ENCODE measurements at regions not wholly inside any gene's neighbourhood (a gene's known extent, or its start where the extent isn't known, plus 50 kb on each side); places are given as distances from the start of the nearest gene placed in this dataset.
"Not testable (repeated sequence)": the region's sequence is repeated elsewhere in the genome, so short reads cannot be mapped to it uniquely, and the experiment has no call there.

GRCh38 chr20:24418731-24419130 lies 50.7 kb upstream of the SYNDIG1 start:
- H3K4me3 ChIP-seq (ENCODE audit: low read depth, low read length), result no peak overlapping the region
- no peak for TF ChIP-seq CTCF (IDR thresholded peaks at IDR 0.05; ENCODE audit: low read depth, low read length)
- in situ Hi-C loops (cut with HindIII; ENCODE audit: low sequenced_read_pairs), result no loop called here
- DNase-seq (ENCODE audit: low read depth, low spot score), result no peak

- in situ Hi-C loops (cut with HindIII; ENCODE audit: low sequenced_read_pairs), result no loop called here
- no peak for TF ChIP-seq CTCF (IDR thresholded peaks at IDR 0.05; ENCODE audit: low read depth, low read length)
Measured at GRCh38 chr20:24417485-24417884, 51.9 kb upstream of the SYNDIG1 start.

GRCh38 chr20:24415444-24415843 lies 54.0 kb upstream of the SYNDIG1 start:
- in situ Hi-C loops (cut with HindIII; ENCODE audit: low sequenced_read_pairs); H3K4me3 ChIP-seq (ENCODE audit: low read depth, low read length); DNase-seq (ENCODE audit: low read depth, low spot score): not testable (repeated sequence)

More at GRCh38 chr20:24417485-24417884, 51.9 kb upstream of the SYNDIG1 start:
- H3K4me3 ChIP-seq (ENCODE audit: low read depth, low read length), result no peak overlapping the region
- no peak for DNase-seq (ENCODE audit: low read depth, low spot score)

GRCh38 chr20:24411834-24412216 lies 57.6 kb upstream of the SYNDIG1 start:
- no peak for TF ChIP-seq CTCF (IDR thresholded peaks at IDR 0.05; ENCODE audit: low read depth, low read length)
- no peak overlapping the region for H3K4me3 ChIP-seq (ENCODE audit: low read depth, low read length)
- DNase-seq (ENCODE audit: low read depth, low spot score), result no peak
- in situ Hi-C loops (cut with HindIII; ENCODE audit: low sequenced_read_pairs), result no loop called here

GRCh38 chr20:24411003-24411833 lies 58.2 kb upstream of the SYNDIG1 start:
- no peak for DNase-seq (ENCODE audit: low read depth, low spot score)
- H3K4me3 ChIP-seq (ENCODE audit: low read depth, low read length), result no peak overlapping the region
- no peak for TF ChIP-seq CTCF (IDR thresholded peaks at IDR 0.05; ENCODE audit: low read depth, low read length)
- in situ Hi-C loops (cut with HindIII; ENCODE audit: low sequenced_read_pairs), result no loop called here

GRCh38 chr20:24407151-24407550 lies 62.3 kb upstream of the SYNDIG1 start:
- DNase-seq (ENCODE audit: low read depth, low spot score), result peak; percentile 14
- H3K4me3 ChIP-seq (ENCODE audit: low read depth, low read length), result no peak overlapping the region
- in situ Hi-C loops (cut with HindIII; ENCODE audit: low sequenced_read_pairs), result no loop called here
- TF ChIP-seq CTCF (IDR thresholded peaks at IDR 0.05; ENCODE audit: low read depth, low read length), result no peak

DNA sequence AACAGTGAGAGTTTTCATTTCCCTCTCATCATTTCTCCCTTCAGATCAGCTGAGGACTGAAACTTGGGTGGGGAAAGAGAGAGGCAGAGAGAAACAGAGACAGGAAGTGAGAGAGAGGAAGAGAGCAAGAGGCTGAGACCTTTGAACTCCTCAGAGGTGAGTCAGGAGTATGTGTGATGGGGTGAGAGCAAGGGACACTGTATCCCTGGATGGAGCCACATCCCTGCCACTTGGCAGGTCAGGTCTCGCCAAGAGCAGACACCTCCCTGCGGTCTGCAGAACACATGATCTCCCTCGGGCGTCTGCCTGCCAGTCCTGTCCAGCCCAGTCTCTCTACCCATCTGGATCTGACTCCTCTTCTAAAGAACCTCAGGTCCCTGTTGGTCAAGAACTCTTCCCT lies 62.7 kb upstream of the SYNDIG1 start:
- no peak overlapping the region for H3K4me3 ChIP-seq (ENCODE audit: low read depth, low read length)
- TF ChIP-seq CTCF (IDR thresholded peaks at IDR 0.05; ENCODE audit: low read depth, low read length), result no peak
- DNase-seq (ENCODE audit: low read depth, low spot score), result no peak
- in situ Hi-C loops (cut with HindIII; ENCODE audit: low sequenced_read_pairs), result no loop called here
